ENCODE measurements at regions not wholly inside any gene's neighbourhood (a gene's known extent, or its start where the extent isn't known, plus 50 kb on each side); places are given as distances from the start of the nearest gene placed in this dataset.
A peak's percentile ranks its signal among the peaks of the same experiment; 100 is the strongest.

- intact Hi-C loops (cut with micrococcal nuclease; ENCODE audit: unreplicated experiment), result no loop called here
- Histone ChIP-seq H3K9ac (ENCODE audit: control insufficient read depth, insufficient read depth, low read length) (no peak overlapping the region), H3K9me3 (replicated peaks; ENCODE audit: control insufficient read depth, insufficient read depth, low read length) (no peaks in the 10 kb centered on the region), H3K27me3 (replicated peaks in 1 of 2; ENCODE audit: control insufficient read depth in 2 of 2, insufficient read depth in 2 of 2, low read length in 1 of 2) (no peaks in the 10 kb centered on the region), H3K4me1 (ENCODE audit: control insufficient read depth, insufficient read depth, low read length) (no peaks in the 10 kb centered on the region), H4K20me1 (ENCODE audit: control insufficient read depth, insufficient read depth) (no peaks in the 10 kb centered on the region), H3K4me3 (no peak overlapping the region), H2AFZ (ENCODE audit: control insufficient read depth, low read depth, low read length) (no peak overlapping the region), H3K4me2 (ENCODE audit: control insufficient read depth, insufficient read depth) (peak overlapping the region; percentile 12; the same call in 1 of the 2 replicates), H3K27ac (ENCODE audit: control insufficient read depth, insufficient read depth) (no peak overlapping the region), H3K79me2 (ENCODE audit: control insufficient read depth, insufficient read depth, low read length) (no peaks in the 10 kb centered on the region), H3K36me3 (ENCODE audit: control insufficient read depth in 2 of 2, insufficient read depth in 2 of 2, low read length in 1 of 2) (no peaks in the 10 kb centered on the region)
- POLR2A ChIA-PET, result no interaction called here
- peak; percentile 53; the same call in 1 of the 2 replicates for TF ChIP-seq MTA2 (IDR thresholded peaks at IDR 0.05; ENCODE audit: low read depth)
- TF ChIP-seq JUNB (IDR thresholded peaks at IDR 0.05), result peak; percentile 25; the same call in 1 of the 2 replicates
- TF ChIP-seq SMAD1 (IDR thresholded peaks at IDR 0.05; ENCODE audit: low read depth, partially characterized antibody), result no peak
- TF ChIP-seq E2F4 (IDR thresholded peaks at IDR 0.05; ENCODE audit: low read depth, low read length), result no peak
- TF ChIP-seq RFX5 (IDR thresholded peaks at IDR 0.05; ENCODE audit: low read depth, low read length), result no peak
- WGBS (ENCODE audit: insufficient coverage, insufficient replicate concordance, low lambda C conversion rate, missing lambda C conversion rate), result 0% methylated on average over 1 of the region's 1 CpG
- FAIRE-seq (no peak), DNase-seq (ENCODE audit: low read depth, low spot score) (peak; percentile 4), ATAC-seq (peak; percentile 55)
- no TSS peak for BruUV-seq (replicated peaks)
- SMC1A ChIA-PET (ENCODE audit: uncharacterized antibody, unreplicated experiment), result no interaction called here
- in situ Hi-C loops (cut with MboI), result no loop called here
- CTCF ChIA-PET, result no interaction called here
- RAD21 ChIA-PET (ENCODE audit: unreplicated experiment), result no interaction called here
Observed at GRCh38 chr5:136809382-136809781, 444.0 kb upstream of the TRPC7 start.

- FAIRE-seq (no peak), ATAC-seq (no peak), DNase-seq (ENCODE audit: low read depth, low spot score) (no peak)
- no peaks in the 10 kb centered on the region for H4K20me1 ChIP-seq (ENCODE audit: control insufficient read depth, insufficient read depth)
- H3K36me3 ChIP-seq (ENCODE audit: control insufficient read depth in 2 of 2, insufficient read depth in 2 of 2, low read length in 1 of 2), result no peaks in the 10 kb centered on the region
- no peaks in the 10 kb centered on the region for H3K9me3 ChIP-seq (replicated peaks; ENCODE audit: control insufficient read depth, insufficient read depth, low read length)
- ChIA-PET CTCF (no interaction called here), POLR2A (no interaction called here), SMC1A (ENCODE audit: uncharacterized antibody, unreplicated experiment) (no interaction called here), RAD21 (ENCODE audit: unreplicated experiment) (no interaction called here)
- no peaks in the 10 kb centered on the region for H3K27me3 ChIP-seq (replicated peaks in 1 of 2; ENCODE audit: control insufficient read depth in 2 of 2, insufficient read depth in 2 of 2, low read length in 1 of 2)
- no peak overlapping the region for H3K27ac ChIP-seq (ENCODE audit: control insufficient read depth, insufficient read depth)
- WGBS (ENCODE audit: insufficient coverage, insufficient replicate concordance, low lambda C conversion rate, missing lambda C conversion rate), result 64% methylated on average over 4 of the region's 4 CpGs
- intact Hi-C loops (cut with micrococcal nuclease; ENCODE audit: unreplicated experiment), result no loop called here
- no peaks in the 10 kb centered on the region for H3K4me1 ChIP-seq (ENCODE audit: control insufficient read depth, insufficient read depth, low read length)
- TF ChIP-seq NFIC (IDR thresholded peaks at IDR 0.05; ENCODE audit: low read depth, low read length) (no peak), ZNF24 (IDR thresholded peaks at IDR 0.05) (no peak), PBX3 (IDR thresholded peaks at IDR 0.05; ENCODE audit: insufficient replicate concordance, low read depth, low read length) (no peak), MTA3 (IDR thresholded peaks at IDR 0.05; ENCODE audit: borderline replicate concordance, low read length) (no peak)
- H3K79me2 ChIP-seq (ENCODE audit: control insufficient read depth, insufficient read depth, low read length), result no peaks in the 10 kb centered on the region
- H3K4me3 ChIP-seq, result no peak overlapping the region
- no TSS peak for BruUV-seq (replicated peaks)
- H3K4me2 ChIP-seq (ENCODE audit: control insufficient read depth, insufficient read depth), result no peak overlapping the region
- no peak overlapping the region for H3K9ac ChIP-seq (ENCODE audit: control insufficient read depth, insufficient read depth, low read length)
- in situ Hi-C loops (cut with MboI), result no loop called here
- no peak overlapping the region for H2AFZ ChIP-seq (ENCODE audit: control insufficient read depth, low read depth, low read length)
Observed at GRCh38 chr5:136808756-136809155, 443.4 kb upstream of the TRPC7 start.

All from GM12878 (cell line).